ENCODE measurements at regions not wholly inside any gene's neighbourhood (a gene's known extent, or its start where the extent isn't known, plus 50 kb on each side); places are given as distances from the start of the nearest gene placed in this dataset.
"Not testable (repeated sequence)": the region's sequence is repeated elsewhere in the genome, so short reads cannot be mapped to it uniquely, and the experiment has no call there.

- intact Hi-C loops (cut with DNase I); H3K27ac ChIP-seq: not testable (repeated sequence)
Observed at GRCh38 chr2:110292807-110293206, 80.5 kb upstream of the MTLN start.

GRCh38 chr2:110291909-110292579 lies 79.7 kb upstream of the MTLN start:
- intact Hi-C loops (cut with DNase I); DNase-seq (ENCODE audit: low spot score in 2 of 2); H3K36me3 ChIP-seq; H3K4me1 ChIP-seq; H3K9me3 ChIP-seq; H3K27me3 ChIP-seq; H3K4me3 ChIP-seq; H3K27ac ChIP-seq: not testable (repeated sequence)

More at GRCh38 chr2:110292807-110293206, 80.5 kb upstream of the MTLN start:
- H3K36me3 ChIP-seq; DNase-seq (ENCODE audit: low spot score in 2 of 2); H3K4me3 ChIP-seq; H3K27me3 ChIP-seq; H3K4me1 ChIP-seq; H3K9me3 ChIP-seq: not testable (repeated sequence)

- DNase-seq (ENCODE audit: low spot score in 2 of 2); H3K36me3 ChIP-seq; H3K4me1 ChIP-seq; H3K27ac ChIP-seq; H3K9me3 ChIP-seq; H3K4me3 ChIP-seq; intact Hi-C loops (cut with DNase I); H3K27me3 ChIP-seq: not testable (repeated sequence)
Observed at GRCh38 chr2:110287817-110288216, 75.5 kb upstream of the MTLN start.

GRCh38 chr2:110287253-110287652 lies 74.9 kb upstream of the MTLN start:
- H3K36me3 ChIP-seq; H3K27ac ChIP-seq; H3K27me3 ChIP-seq; H3K4me1 ChIP-seq; DNase-seq (ENCODE audit: low spot score in 2 of 2); H3K9me3 ChIP-seq; H3K4me3 ChIP-seq; intact Hi-C loops (cut with DNase I): not testable (repeated sequence)

- DNase-seq (ENCODE audit: low spot score in 2 of 2); H3K4me3 ChIP-seq; H3K9me3 ChIP-seq; intact Hi-C loops (cut with DNase I); H3K4me1 ChIP-seq; H3K27me3 ChIP-seq; H3K27ac ChIP-seq; H3K36me3 ChIP-seq: not testable (repeated sequence)
Observed at GRCh38 chr2:110285002-110285401, 72.7 kb upstream of the MTLN start.

GRCh38 chr2:110280804-110281203 lies 68.5 kb upstream of the MTLN start:
- H3K27ac ChIP-seq; H3K4me3 ChIP-seq; H3K27me3 ChIP-seq; DNase-seq (ENCODE audit: low spot score in 2 of 2); H3K4me1 ChIP-seq; intact Hi-C loops (cut with DNase I); H3K36me3 ChIP-seq; H3K9me3 ChIP-seq: not testable (repeated sequence)

GRCh38 chr2:110277054-110277453 lies 64.7 kb upstream of the MTLN start:
- H3K27ac ChIP-seq; H3K4me3 ChIP-seq; DNase-seq (ENCODE audit: low spot score in 2 of 2); H3K4me1 ChIP-seq; H3K27me3 ChIP-seq; intact Hi-C loops (cut with DNase I); H3K9me3 ChIP-seq; H3K36me3 ChIP-seq: not testable (repeated sequence)

GRCh38 chr2:110276092-110276491 lies 63.7 kb upstream of the MTLN start:
- DNase-seq (ENCODE audit: low spot score in 2 of 2); H3K4me3 ChIP-seq; intact Hi-C loops (cut with DNase I); H3K27me3 ChIP-seq; H3K36me3 ChIP-seq; H3K27ac ChIP-seq; H3K4me1 ChIP-seq; H3K9me3 ChIP-seq: not testable (repeated sequence)

- H3K9me3 ChIP-seq; H3K4me1 ChIP-seq; DNase-seq (ENCODE audit: low spot score in 2 of 2); intact Hi-C loops (cut with DNase I); H3K27me3 ChIP-seq; H3K27ac ChIP-seq; H3K4me3 ChIP-seq; H3K36me3 ChIP-seq: not testable (repeated sequence)
Observed at GRCh38 chr2:110269674-110270073, 57.3 kb upstream of the MTLN start.

GRCh38 chr2:110267828-110268407 lies 55.6 kb upstream of the MTLN start:
- intact Hi-C loops (cut with DNase I); DNase-seq (ENCODE audit: low spot score in 2 of 2); H3K9me3 ChIP-seq; H3K4me1 ChIP-seq; H3K27me3 ChIP-seq; H3K36me3 ChIP-seq; H3K27ac ChIP-seq; H3K4me3 ChIP-seq: not testable (repeated sequence)

- H3K27me3 ChIP-seq; H3K27ac ChIP-seq; DNase-seq (ENCODE audit: low spot score in 2 of 2); intact Hi-C loops (cut with DNase I); H3K4me1 ChIP-seq; H3K36me3 ChIP-seq; H3K4me3 ChIP-seq; H3K9me3 ChIP-seq: not testable (repeated sequence)
Observed at GRCh38 chr2:110264804-110265203, 52.5 kb upstream of the MTLN start.

- H3K4me3 ChIP-seq; DNase-seq (ENCODE audit: low spot score in 2 of 2); H3K27ac ChIP-seq; H3K36me3 ChIP-seq; H3K9me3 ChIP-seq; intact Hi-C loops (cut with DNase I); H3K4me1 ChIP-seq; H3K27me3 ChIP-seq: not testable (repeated sequence)
Observed at GRCh38 chr2:110264076-110264681, 51.8 kb upstream of the MTLN start.

- H3K36me3 ChIP-seq; H3K4me1 ChIP-seq; H3K27ac ChIP-seq; H3K9me3 ChIP-seq; H3K4me3 ChIP-seq; DNase-seq (ENCODE audit: low spot score in 2 of 2); intact Hi-C loops (cut with DNase I); H3K27me3 ChIP-seq: not testable (repeated sequence)
Observed at GRCh38 chr2:110263462-110263861, 51.1 kb upstream of the MTLN start.
